ENCODE measurements at regions not wholly inside any gene's neighbourhood (a gene's known extent, or its start where the extent isn't known, plus 50 kb on each side); places are given as distances from the start of the nearest gene placed in this dataset.

- TF ChIP-seq POLR2A (IDR thresholded peaks at IDR 0.05; ENCODE audit: low read length) = no peak
- no peak for TF ChIP-seq GATA1 (IDR thresholded peaks at IDR 0.05; ENCODE audit: low read depth, low read length)
Observed at GRCh38 chr3:4138786-4139431, 164.3 kb upstream of the SETMAR start.
